ENCODE measurements at regions not wholly inside any gene's neighbourhood (a gene's known extent, or its start where the extent isn't known, plus 50 kb on each side); places are given as distances from the start of the nearest gene placed in this dataset.

- H3K27me3 Mint-ChIP-seq (ENCODE audit: insufficient read depth), result no peaks in the 10 kb centered on the region; the same call in 1 of the 2 replicates
- no peaks in the 10 kb centered on the region for H3K36me3 Mint-ChIP-seq (ENCODE audit: low read depth)
- no peaks in the 10 kb centered on the region for H3K4me1 Mint-ChIP-seq (ENCODE audit: low read depth)
- no peak for DNase-seq
- H3K27ac Mint-ChIP-seq, result no peak overlapping the region
- no peak for TF ChIP-seq CTCF (IDR thresholded peaks at IDR 0.05)
- H3K9me3 Mint-ChIP-seq, result no peaks in the 10 kb centered on the region
- H3K4me3 Mint-ChIP-seq, result no peak overlapping the region
These were observed 150.8 kb upstream of the RIPOR2 start for GRCh38 chr6:25086500-25087091.

DNA sequence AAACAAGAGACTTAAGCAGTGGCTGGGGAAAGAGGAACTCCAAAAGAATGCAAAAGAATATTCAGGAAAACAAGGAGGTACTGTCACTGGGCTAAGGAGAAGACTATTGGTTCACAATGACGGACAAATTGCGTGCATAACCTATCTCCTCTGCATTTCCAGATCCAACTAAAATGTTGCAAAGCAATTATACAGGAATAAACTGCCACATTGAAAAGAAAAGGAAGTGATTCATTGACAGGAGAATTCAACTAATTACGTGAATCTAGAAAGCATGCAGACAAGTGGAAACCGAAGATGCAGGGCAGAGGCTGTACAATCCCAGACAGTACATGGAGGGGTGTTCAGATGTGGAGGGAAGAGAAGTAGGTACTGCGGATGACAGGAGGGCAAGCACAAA, 152.8 kb upstream of the RIPOR2 start:
- H3K4me3 Mint-ChIP-seq, result no peak overlapping the region
- peak; percentile 67 for DNase-seq
- H3K27me3 Mint-ChIP-seq (ENCODE audit: insufficient read depth), result no peaks in the 10 kb centered on the region; the same call in 1 of the 2 replicates
- peaks cover 6% of the 10 kb centered on the region; the same call in 1 of the 2 replicates for H3K4me1 Mint-ChIP-seq (ENCODE audit: low read depth)
- H3K27ac Mint-ChIP-seq, result no peak overlapping the region
- no peaks in the 10 kb centered on the region for H3K9me3 Mint-ChIP-seq
- no peaks in the 10 kb centered on the region for H3K36me3 Mint-ChIP-seq (ENCODE audit: low read depth)
- no peak for TF ChIP-seq CTCF (IDR thresholded peaks at IDR 0.05)

- Mint-ChIP-seq H3K36me3 (ENCODE audit: low read depth) (no peaks in the 10 kb centered on the region), H3K4me1 (ENCODE audit: low read depth) (peaks cover 6% of the 10 kb centered on the region; the same call in 1 of the 2 replicates), H3K4me3 (no peak overlapping the region), H3K27me3 (ENCODE audit: insufficient read depth) (no peaks in the 10 kb centered on the region; the same call in 1 of the 2 replicates), H3K27ac (peak overlapping the region; percentile 66; the same call in 1 of the 2 replicates), H3K9me3 (no peaks in the 10 kb centered on the region)
- TF ChIP-seq CTCF (IDR thresholded peaks at IDR 0.05), result no peak
- peak; percentile 18 for DNase-seq
These were observed 153.7 kb upstream of the RIPOR2 start for GRCh38 chr6:25089442-25089841.

DNA sequence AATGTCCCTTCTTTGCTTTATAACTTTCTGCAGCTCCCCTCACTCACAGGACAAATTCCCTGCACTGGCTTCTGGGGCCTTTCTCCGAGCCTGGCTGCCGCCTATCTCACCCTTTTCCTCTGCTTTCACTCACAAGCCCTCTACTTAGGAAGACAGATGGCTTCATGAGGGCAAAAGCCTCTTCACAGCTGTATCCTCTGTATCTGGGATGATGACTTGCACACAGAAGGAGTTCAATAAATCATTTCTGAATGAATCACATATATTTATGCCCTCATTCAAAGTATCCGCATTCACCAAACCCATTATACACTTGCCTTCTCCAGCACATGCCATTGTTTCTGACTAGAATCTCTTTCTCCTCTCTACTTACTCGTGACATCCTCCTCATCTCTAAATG, 159.0 kb upstream of the RIPOR2 start:
- H3K9me3 Mint-ChIP-seq, result no peaks in the 10 kb centered on the region
- no peak for DNase-seq
- H3K27ac Mint-ChIP-seq, result no peak overlapping the region
- no peak for TF ChIP-seq CTCF (IDR thresholded peaks at IDR 0.05)
- H3K4me1 Mint-ChIP-seq (ENCODE audit: low read depth), result peaks cover 11% of the 10 kb centered on the region
- no peaks in the 10 kb centered on the region for H3K36me3 Mint-ChIP-seq (ENCODE audit: low read depth)
- H3K27me3 Mint-ChIP-seq (ENCODE audit: insufficient read depth), result no peaks in the 10 kb centered on the region
- no peak overlapping the region for H3K4me3 Mint-ChIP-seq

- no peaks in the 10 kb centered on the region for H3K9me3 Mint-ChIP-seq
- no peak for TF ChIP-seq CTCF (IDR thresholded peaks at IDR 0.05)
- H3K36me3 Mint-ChIP-seq (ENCODE audit: low read depth), result no peaks in the 10 kb centered on the region
- H3K4me1 Mint-ChIP-seq (ENCODE audit: low read depth), result peaks cover 27% of the 10 kb centered on the region
- H3K4me3 Mint-ChIP-seq, result no peak overlapping the region
- no peak for DNase-seq
- H3K27me3 Mint-ChIP-seq (ENCODE audit: insufficient read depth), result no peaks in the 10 kb centered on the region
- H3K27ac Mint-ChIP-seq, result no peak overlapping the region
These were observed 164.5 kb upstream of the RIPOR2 start for GRCh38 chr6:25100288-25100687.
